ENCODE measurements at regions not wholly inside any gene's neighbourhood (a gene's known extent, or its start where the extent isn't known, plus 50 kb on each side); places are given as distances from the start of the nearest gene placed in this dataset.

DNA sequence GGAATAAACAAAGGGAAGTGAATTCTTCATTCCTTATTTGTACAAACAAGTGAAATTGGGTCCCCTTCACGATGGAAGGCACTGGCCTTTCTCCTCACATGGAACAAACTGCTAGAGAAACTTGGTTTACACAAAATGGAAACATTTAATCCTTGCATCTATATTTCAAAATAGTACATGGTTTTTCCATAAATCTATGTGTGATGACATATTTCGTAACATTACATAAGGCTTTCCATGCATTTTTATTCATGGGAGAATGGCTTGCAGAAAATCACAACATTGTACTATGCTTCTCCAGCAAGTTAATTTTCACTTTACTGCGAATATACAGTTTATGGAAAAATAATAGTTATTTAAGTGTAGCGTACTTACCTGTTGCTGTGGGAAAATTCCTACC lies 81.0 kb upstream of the CDIN1 start:
- TF ChIP-seq, protein P1, sequence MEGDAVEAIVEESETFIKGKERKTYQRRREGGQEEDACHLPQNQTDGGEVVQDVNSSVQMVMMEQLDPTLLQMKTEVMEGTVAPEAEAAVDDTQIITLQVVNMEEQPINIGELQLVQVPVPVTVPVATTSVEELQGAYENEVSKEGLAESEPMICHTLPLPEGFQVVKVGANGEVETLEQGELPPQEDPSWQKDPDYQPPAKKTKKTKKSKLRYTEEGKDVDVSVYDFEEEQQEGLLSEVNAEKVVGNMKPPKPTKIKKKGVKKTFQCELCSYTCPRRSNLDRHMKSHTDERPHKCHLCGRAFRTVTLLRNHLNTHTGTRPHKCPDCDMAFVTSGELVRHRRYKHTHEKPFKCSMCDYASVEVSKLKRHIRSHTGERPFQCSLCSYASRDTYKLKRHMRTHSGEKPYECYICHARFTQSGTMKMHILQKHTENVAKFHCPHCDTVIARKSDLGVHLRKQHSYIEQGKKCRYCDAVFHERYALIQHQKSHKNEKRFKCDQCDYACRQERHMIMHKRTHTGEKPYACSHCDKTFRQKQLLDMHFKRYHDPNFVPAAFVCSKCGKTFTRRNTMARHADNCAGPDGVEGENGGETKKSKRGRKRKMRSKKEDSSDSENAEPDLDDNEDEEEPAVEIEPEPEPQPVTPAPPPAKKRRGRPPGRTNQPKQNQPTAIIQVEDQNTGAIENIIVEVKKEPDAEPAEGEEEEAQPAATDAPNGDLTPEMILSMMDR (IDR thresholded peaks at IDR 0.05; ENCODE audit: low read depth, low read length, poor library complexity, severe bottlenecking): no peak
- no peak for TF ChIP-seq EZH2phosphoT487 (IDR thresholded peaks at IDR 0.05; ENCODE audit: borderline replicate concordance, low read length)
- Histone ChIP-seq H3K27me3 (ENCODE audit: control insufficient read depth, low read length) (peaks cover 20% of the 10 kb centered on the region), H3K4me2 (ENCODE audit: low read length) (no peak overlapping the region), H3K9me3 (ENCODE audit: control insufficient read depth, insufficient read depth, low read length) (no peaks in the 10 kb centered on the region), H3K36me3 (ENCODE audit: control insufficient read depth, low read length) (no peaks in the 10 kb centered on the region), H4K20me1 (ENCODE audit: control insufficient read depth, insufficient read depth, low read depth, low read length) (no peaks in the 10 kb centered on the region), H3K27ac (ENCODE audit: low read depth, low read length) (no peak overlapping the region), H3K4me3 (ENCODE audit: low read length) (no peak overlapping the region), H3K79me2 (ENCODE audit: control insufficient read depth, low read length) (no peaks in the 10 kb centered on the region), H3K4me1 (ENCODE audit: control insufficient read depth, low read length) (no peaks in the 10 kb centered on the region), H3K9me2 (replicated peaks; ENCODE audit: control insufficient read depth, low read length) (no peaks in the 10 kb centered on the region), H3F3A (ENCODE audit: control insufficient read depth, insufficient read depth) (no peaks in the 10 kb centered on the region)

DNA sequence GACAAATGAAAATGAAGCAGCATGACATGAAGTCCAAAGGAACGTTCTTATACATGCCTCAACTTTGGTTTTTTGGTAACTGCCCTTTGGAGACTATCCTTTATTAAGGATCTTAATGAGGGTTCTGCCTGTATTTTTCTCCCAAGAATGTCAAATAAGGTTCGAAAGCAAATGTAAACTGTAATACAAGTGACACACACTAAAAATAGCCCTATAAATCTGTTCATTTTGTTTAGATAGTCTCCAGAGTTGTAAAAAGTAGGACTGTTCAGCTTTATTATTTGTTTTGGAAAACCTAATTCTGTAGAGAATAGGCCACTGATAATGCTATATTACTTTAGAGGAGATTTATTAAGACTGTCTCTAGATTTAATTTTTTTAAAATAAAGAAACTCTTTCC lies 80.5 kb upstream of the CDIN1 start:
- Histone ChIP-seq H3K9me3 (ENCODE audit: control insufficient read depth, insufficient read depth, low read length) (no peaks in the 10 kb centered on the region), H4K20me1 (ENCODE audit: control insufficient read depth, insufficient read depth, low read depth, low read length) (no peaks in the 10 kb centered on the region), H3K4me2 (ENCODE audit: low read length) (no peak overlapping the region), H3K9me2 (replicated peaks; ENCODE audit: control insufficient read depth, low read length) (no peaks in the 10 kb centered on the region), H3K79me2 (ENCODE audit: control insufficient read depth, low read length) (no peaks in the 10 kb centered on the region), H3K27ac (ENCODE audit: low read depth, low read length) (no peak overlapping the region), H3F3A (ENCODE audit: control insufficient read depth, insufficient read depth) (no peaks in the 10 kb centered on the region), H3K4me3 (ENCODE audit: low read length) (no peak overlapping the region), H3K27me3 (ENCODE audit: control insufficient read depth, low read length) (peaks cover 20% of the 10 kb centered on the region), H3K4me1 (ENCODE audit: control insufficient read depth, low read length) (no peaks in the 10 kb centered on the region), H3K36me3 (ENCODE audit: control insufficient read depth, low read length) (no peaks in the 10 kb centered on the region)
- TF ChIP-seq, protein P1 (IDR thresholded peaks at IDR 0.05; ENCODE audit: low read depth, low read length, poor library complexity, severe bottlenecking): no peak
- TF ChIP-seq EZH2phosphoT487 (IDR thresholded peaks at IDR 0.05; ENCODE audit: borderline replicate concordance, low read length): no peak

DNA sequence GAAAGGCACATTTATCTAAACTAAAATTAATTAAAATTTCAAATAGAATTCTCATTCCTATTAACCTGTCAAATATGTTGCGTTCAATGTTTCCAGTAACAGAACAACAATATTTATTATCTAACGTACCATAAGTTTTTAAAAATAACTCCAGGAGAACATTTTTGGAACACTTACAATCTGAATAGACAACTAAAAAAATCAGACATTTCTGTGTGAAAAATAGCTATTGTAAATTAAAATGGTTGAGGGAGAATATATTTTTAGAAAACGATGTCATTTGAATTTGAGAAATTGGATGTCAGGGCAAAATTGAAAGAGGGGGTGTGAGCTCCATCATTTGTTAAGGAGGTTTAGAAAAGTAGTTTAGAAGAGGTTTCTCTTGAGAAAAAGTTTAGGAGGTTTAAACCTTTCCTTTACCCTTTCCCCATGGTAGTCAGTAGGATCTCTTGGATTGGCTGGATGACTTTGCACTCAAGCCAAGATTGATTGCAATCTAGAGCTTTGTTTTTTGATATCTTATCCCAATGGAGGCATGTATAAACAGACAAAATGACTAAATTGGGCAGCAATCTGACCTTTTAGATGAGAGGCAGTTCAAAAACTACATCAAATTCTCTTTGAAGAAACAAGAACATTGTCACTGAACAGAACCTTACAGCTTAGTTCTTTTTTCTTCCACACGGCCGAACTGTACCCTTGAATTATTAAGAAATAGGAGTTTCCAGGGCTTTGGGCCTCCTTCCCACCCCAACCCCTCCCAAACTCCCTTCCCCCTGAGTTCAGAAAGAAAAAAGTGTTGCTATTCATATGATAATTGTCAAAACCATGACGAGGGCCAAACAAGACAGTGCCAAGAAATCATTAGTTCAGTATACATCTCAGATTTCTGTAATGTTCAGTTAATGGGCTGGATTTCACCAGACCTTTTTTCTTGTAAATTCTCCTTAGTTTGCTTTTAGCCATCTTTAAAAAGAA lies 79.7 kb upstream of the CDIN1 start:
- no peak overlapping the region for H3K4me2 ChIP-seq (ENCODE audit: low read length)
- no peak overlapping the region for H3K4me3 ChIP-seq (ENCODE audit: low read length)
- no peaks in the 10 kb centered on the region for H3K79me2 ChIP-seq (ENCODE audit: control insufficient read depth, low read length)
- H3K9me2 ChIP-seq (replicated peaks; ENCODE audit: control insufficient read depth, low read length): no peaks in the 10 kb centered on the region
- H3K4me1 ChIP-seq (ENCODE audit: control insufficient read depth, low read length): no peaks in the 10 kb centered on the region
- no peaks in the 10 kb centered on the region for H3F3A ChIP-seq (ENCODE audit: control insufficient read depth, insufficient read depth)
- H4K20me1 ChIP-seq (ENCODE audit: control insufficient read depth, insufficient read depth, low read depth, low read length): no peaks in the 10 kb centered on the region
- no peaks in the 10 kb centered on the region for H3K36me3 ChIP-seq (ENCODE audit: control insufficient read depth, low read length)
- no peaks in the 10 kb centered on the region for H3K9me3 ChIP-seq (ENCODE audit: control insufficient read depth, insufficient read depth, low read length)
- H3K27ac ChIP-seq (ENCODE audit: low read depth, low read length): no peak overlapping the region
- H3K27me3 ChIP-seq (ENCODE audit: control insufficient read depth, low read length): peaks cover 20% of the 10 kb centered on the region
- TF ChIP-seq EZH2phosphoT487 (IDR thresholded peaks at IDR 0.05; ENCODE audit: borderline replicate concordance, low read length): no peak
- TF ChIP-seq, protein P1 (IDR thresholded peaks at IDR 0.05; ENCODE audit: low read depth, low read length, poor library complexity, severe bottlenecking): no peak
